Small intestine (tissue), 7 donors: ENCODE measurements at regions not wholly inside any gene's neighbourhood (a gene's known extent, or its start where the extent isn't known, plus 50 kb on each side); places are given as distances from the start of the nearest gene placed in this dataset.

Experiments used
- DNase-seq, 2 donors: peaks; one replicate each; pipeline versions ENCODE4 v3.0.0 to v3.0.0-alpha.2; 2013
- FAIRE-seq: peaks from 2 replicates; lab custom pipeline; 2012; peaks lifted over from hg19 to GRCh38; lab: Jason Lieb, UNC
- H3K27ac ChIP-seq, 3 donors: one replicate each; pipeline ENCODE4 v1.5.1; 2013; ENCODE audit warnings: low read length in 2 of 3, mild to moderate bottlenecking in 2 of 3, control low read depth in 1 of 3, inconsistent platforms in 1 of 3, low read depth in 1 of 3, moderate library complexity in 1 of 3
- H3K27me3 ChIP-seq, 3 donors: one replicate each; pipeline ENCODE4 v1.6.1; 2013; ENCODE audit warnings: low read length in 3 of 3, inconsistent platforms in 1 of 3; ENCODE audit not compliant: control insufficient read depth in 3 of 3, insufficient read depth in 3 of 3
- H3K36me3 ChIP-seq, 3 donors: one replicate each; pipeline ENCODE4 v1.6.1; 2013; ENCODE audit warnings: low read length in 3 of 3, inconsistent platforms in 1 of 3, low read depth in 1 of 3, mild to moderate bottlenecking in 1 of 3, moderate library complexity in 1 of 3; ENCODE audit not compliant: control insufficient read depth in 3 of 3, insufficient read depth in 2 of 3
- H3K4me1 ChIP-seq, 3 donors: one replicate each; pipeline ENCODE4 v1.6.1; 2013; ENCODE audit warnings: low read length in 2 of 3, inconsistent platforms in 1 of 3, low read depth in 1 of 3, mild to moderate bottlenecking in 1 of 3, moderate library complexity in 1 of 3; ENCODE audit not compliant: control insufficient read depth in 3 of 3, insufficient read depth in 2 of 3
- H3K4me3 ChIP-seq, 3 donors: one replicate each; pipeline ENCODE4 v1.5.1; 2013; ENCODE audit warnings: low read length in 3 of 3, control low read depth in 1 of 3, inconsistent platforms in 1 of 3, low read depth in 1 of 3, mild to moderate bottlenecking in 1 of 3, moderate library complexity in 1 of 3
- H3K9me3 ChIP-seq, 2 donors: one replicate each; pipeline ENCODE4 v1.6.1; 2013; ENCODE audit warnings: low read depth in 1 of 2, low read length in 1 of 2; ENCODE audit not compliant: control insufficient read depth in 2 of 2, insufficient read depth in 1 of 2
- WGBS, 3 donors: extraction: QIAGEN DNeasy Blood & Tissue Kit; methylation state at CpG; one replicate each; pipeline ENCODE4 v1.1.7; 2013; 5-methylcytosine and 5-hydroxymethylcytosine counted together
- donor health status: healthy with polysubstance abuse.
- donor health status: control.
- donor health status: control.
- donor health status: Bipolar disorder and iron deficiency.
- donor health status: healthy.

DNA sequence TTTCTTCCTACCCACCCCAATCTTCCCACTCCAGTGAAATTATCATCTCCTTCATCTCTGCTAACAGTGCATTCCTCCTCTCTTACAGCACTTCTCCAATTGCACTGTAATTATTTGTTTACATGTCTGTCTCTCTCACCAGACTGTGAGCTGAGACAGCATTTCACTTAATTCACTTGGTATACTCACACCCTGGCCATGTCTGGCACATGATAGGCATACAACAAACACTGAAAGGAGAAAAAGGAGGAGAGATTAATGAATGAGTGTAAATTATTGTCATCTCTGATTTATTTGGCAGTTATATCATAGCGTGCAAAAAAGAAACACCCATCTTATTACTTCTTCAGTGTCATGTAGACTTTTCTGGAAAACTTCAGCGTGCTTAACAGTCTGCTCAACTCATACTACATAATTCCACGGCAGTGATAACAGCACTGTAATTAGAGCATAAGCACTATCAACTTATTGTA, 452.3 kb downstream of the ADAMTS20 start:
- DNase-seq = no peak
- H3K9me3 ChIP-seq = no peaks in the 10 kb centered on the region
- no peak for FAIRE-seq
- no peaks in the 10 kb centered on the region for H3K4me1 ChIP-seq
- H3K36me3 ChIP-seq = no peaks in the 10 kb centered on the region
- WGBS, 3 donors = 20 to 47% (median 39%) methylated on average over 3 of the region's 3 CpGs
- H3K27ac ChIP-seq = no peak overlapping the region
- H3K27me3 ChIP-seq = no peaks in the 10 kb centered on the region
- no peak overlapping the region for H3K4me3 ChIP-seq

DNA sequence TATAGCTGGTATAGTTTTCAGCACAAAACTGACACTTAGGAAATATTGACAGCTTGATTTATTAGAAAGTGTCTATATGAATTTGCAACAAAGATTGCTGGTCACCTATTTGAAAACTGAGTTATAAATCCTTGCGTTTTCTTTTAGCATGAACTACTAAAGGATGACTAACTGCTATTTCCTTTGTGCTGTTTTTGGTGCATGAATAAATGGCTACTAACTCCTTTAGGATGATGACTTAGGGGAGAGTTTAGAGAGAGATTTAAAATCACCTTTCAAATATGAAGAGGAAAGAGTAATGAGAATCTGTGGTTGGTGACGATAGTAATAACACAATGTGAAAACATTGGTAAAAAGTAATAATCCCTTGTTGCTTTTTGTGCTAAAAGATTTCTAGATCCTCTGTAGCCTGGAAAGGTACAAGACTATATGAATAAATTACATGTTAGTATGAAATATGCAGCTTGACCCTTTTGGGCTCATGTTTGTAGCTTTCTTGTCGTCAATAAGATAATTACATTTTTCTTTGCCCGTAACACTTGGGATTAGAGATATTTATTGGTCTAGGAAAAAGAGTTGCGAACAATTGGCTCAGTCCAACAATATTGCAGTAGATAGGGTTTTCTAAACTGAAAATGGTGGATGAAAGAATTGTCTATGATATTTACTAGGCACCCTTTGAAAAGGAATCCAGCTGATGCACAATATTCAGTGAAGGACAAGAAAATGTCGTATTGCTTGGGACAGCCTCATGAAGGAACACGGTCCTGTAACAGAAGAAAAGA, 453.0 kb downstream of the ADAMTS20 start:
- Histone ChIP-seq H3K4me1 (no peaks in the 10 kb centered on the region), H3K36me3 (no peaks in the 10 kb centered on the region), H3K27ac (no peak overlapping the region), H3K4me3 (no peak overlapping the region), H3K9me3 (no peaks in the 10 kb centered on the region), H3K27me3 (no peaks in the 10 kb centered on the region)
- WGBS, 3 donors = 90% methylated on average over 7 of the region's 7 CpGs
- FAIRE-seq = no peak
- no peak for DNase-seq

DNA sequence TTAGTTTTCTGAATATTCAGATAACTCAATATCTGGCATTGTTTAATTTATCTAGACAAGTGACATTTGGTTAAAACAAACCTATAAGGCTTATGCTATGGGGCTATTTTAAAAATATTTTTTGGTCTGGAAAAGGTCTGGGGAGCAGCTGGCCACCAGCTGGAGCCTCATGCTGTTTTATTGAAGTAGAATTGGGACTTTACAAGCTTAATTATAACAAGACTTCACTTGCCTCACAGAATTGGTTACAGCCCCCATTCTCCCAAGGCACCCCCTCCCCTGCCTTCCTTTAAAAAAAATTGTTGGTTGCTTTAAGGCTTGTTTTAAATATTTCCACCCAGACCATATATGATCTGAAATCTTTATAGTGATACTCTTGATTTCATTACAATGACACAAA, 453.9 kb downstream of the ADAMTS20 start:
- no peak for FAIRE-seq
- no peak overlapping the region for H3K4me3 ChIP-seq
- no peaks in the 10 kb centered on the region for H3K36me3 ChIP-seq
- no peaks in the 10 kb centered on the region for H3K9me3 ChIP-seq
- no peak for DNase-seq
- no peaks in the 10 kb centered on the region for H3K4me1 ChIP-seq
- H3K27me3 ChIP-seq = no peaks in the 10 kb centered on the region
- no peak overlapping the region for H3K27ac ChIP-seq

DNA sequence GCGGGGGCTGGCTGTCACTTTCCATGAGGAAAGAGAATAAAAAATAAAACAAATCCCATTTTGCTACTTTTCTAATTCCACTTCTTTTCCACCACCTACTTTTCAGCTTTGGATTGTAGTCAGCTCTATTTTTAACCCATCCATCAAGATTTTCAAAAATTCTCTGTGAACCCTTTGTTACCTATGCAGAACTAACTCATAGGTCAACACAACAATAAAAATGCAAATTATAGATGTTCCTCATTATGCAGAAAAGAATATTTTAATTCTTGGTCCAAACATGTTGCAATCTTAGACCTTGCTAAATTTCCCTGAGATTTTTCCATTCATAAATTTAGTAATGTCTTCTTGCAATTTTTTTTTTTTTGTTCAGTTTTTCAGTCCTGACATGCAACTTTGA, 454.5 kb downstream of the ADAMTS20 start:
- Histone ChIP-seq H3K4me3 (no peak overlapping the region), H3K27me3 (no peaks in the 10 kb centered on the region), H3K27ac (no peak overlapping the region), H3K4me1 (no peaks in the 10 kb centered on the region), H3K9me3 (no peaks in the 10 kb centered on the region), H3K36me3 (no peaks in the 10 kb centered on the region)
- no peak for DNase-seq
- FAIRE-seq = no peak
- 86 to 100% (median 92%) methylated on average over 1 of the region's 1 CpG for WGBS, 3 donors

DNA sequence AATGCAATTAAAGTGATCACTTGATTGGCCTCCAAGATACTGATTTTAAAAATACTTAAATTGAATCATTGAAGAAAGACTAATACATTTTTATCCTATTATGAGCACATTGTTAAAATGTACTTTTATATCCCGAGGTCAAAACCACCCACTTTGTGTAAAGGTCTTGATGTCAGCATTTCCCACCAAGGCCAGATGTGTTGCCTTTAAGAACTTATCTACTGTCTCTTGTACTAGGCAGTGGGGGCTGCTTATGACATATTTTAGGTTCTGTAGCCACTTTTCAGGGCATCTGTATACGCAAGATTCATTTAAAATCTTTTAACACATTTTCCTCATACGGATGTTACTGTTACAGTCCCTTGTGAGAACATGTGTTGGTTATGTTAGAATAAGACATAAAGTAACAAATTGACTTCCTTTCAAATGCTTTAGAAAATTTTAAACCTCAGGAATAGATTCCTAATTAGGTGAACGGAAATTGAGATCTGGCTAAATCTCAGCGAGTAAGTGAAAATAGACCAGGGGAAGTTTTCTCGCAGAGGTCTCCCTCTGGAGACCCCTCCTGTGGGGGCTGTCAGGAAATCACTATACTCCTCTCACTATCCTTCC, 456.2 kb downstream of the ADAMTS20 start:
- no peaks in the 10 kb centered on the region for H3K9me3 ChIP-seq
- no peaks in the 10 kb centered on the region for H3K36me3 ChIP-seq
- DNase-seq = no peak
- H3K4me1 ChIP-seq = no peaks in the 10 kb centered on the region
- no peaks in the 10 kb centered on the region for H3K27me3 ChIP-seq
- FAIRE-seq = no peak
- 78 to 91% (median 88%) methylated on average over 6 of the region's 6 CpGs for WGBS, 3 donors
- no peak overlapping the region for H3K27ac ChIP-seq
- no peak overlapping the region for H3K4me3 ChIP-seq

DNA sequence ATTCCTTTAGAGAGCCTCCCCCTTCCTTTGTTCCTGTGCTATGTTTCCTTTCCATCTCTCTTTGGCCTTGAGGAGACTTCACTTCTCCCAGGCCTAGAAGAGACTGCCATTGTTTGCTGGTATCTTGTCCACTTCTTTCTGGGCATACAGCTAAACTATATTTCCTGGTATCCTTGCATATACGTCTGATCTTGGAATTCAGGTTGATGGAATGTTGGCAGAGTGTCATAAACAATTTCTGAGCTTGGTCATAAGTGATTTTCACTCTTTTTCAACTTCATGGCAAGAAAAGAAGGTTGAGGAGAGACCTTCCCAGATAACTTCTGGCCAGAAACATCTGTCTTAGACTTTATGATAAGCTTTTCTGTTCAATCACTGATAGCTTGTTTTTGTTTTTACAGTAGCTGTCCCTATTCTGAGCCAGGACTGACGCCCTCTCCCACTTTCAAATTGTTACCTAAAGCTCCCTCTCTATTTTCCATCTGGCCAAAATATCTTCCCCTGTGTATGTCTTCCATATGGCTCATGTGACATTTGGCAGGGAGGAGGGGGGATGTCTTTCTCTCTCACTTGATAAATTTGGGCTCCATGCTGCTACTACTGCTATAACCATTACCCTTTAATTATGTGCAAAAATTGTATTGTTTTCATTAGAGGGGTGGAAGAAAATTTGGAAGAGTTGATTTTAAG, 457.0 kb downstream of the ADAMTS20 start:
- FAIRE-seq (no peak), DNase-seq (no peak)
- Histone ChIP-seq H3K27ac (no peak overlapping the region), H3K27me3 (no peaks in the 10 kb centered on the region), H3K4me3 (no peak overlapping the region), H3K9me3 (no peaks in the 10 kb centered on the region), H3K36me3 (no peaks in the 10 kb centered on the region), H3K4me1 (no peaks in the 10 kb centered on the region)
- 45 to 60% (median 48%) methylated on average over 2 of the region's 2 CpGs for WGBS, 3 donors

DNA sequence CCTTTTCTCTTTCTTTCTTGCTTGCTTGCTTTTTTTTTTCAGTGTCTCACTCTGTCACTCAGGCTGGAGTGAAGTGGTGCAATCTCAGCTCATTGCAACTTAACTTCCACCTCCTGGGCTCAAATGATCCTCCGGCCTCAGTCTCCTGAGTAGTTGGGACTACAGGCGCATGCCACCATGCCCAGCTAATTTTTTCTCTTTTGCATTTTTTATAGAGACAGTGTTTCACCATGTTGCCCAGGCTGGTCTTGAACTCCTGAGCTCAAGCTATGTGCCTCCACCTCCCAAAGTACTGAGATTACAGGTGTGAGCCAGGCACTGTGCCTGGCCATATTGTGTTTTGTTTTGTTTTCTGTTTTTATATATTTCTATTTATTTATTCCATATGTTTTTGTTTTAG, 461.0 kb downstream of the ADAMTS20 start:
- Histone ChIP-seq H3K36me3 (no peaks in the 10 kb centered on the region), H3K4me3 (no peak overlapping the region), H3K9me3 (no peaks in the 10 kb centered on the region), H3K27me3 (no peaks in the 10 kb centered on the region), H3K27ac (no peak overlapping the region), H3K4me1 (no peaks in the 10 kb centered on the region)
- FAIRE-seq (no peak), DNase-seq (no peak)
- 91 to 93% (median 92%) methylated on average over 2 of the region's 2 CpGs for WGBS, 3 donors

DNA sequence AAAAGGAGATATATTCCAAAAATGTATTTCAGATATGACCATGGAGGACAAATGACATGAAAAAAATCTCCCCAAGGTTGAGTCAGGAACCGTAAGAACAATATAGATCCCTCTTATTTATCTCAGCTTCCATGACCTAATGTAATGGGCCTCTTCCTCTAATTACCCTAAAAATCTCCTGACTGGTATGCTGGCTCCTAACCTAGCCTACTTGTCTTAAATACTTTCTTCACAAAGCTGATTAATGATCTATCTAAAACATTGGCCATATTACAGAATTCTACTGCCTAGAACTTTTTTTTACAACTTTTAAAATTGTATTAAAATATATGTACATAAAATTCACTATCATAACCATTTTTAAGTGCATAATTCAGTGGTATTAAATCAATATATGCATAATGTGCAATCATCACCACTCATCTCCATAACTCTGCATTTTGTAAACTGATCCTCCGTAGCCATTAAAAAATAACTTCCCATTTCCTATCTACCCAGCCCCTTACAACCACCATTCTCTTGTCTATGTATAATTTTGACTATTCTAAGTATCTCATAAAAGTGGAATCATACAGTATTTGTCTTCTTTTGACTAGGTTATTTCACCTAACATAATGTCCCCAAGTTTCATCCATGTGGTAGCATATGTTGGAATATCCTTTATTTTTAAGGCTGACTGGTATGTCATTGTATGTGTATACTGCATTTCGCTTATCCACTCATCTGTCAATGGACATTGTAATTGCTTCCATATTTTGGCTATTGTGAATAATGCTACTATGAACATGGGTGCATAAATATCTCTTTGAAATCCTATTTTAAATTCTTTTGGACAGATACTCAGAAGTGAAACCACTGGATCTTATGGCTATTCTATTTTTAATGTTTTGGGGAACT, 464.6 kb downstream of the ADAMTS20 start:
- no peak for FAIRE-seq
- 79 to 84% (median 80%) methylated on average over 3 of the region's 3 CpGs for WGBS, 3 donors

More for the DNA sequence above, 464.6 kb downstream of the ADAMTS20 start:
- no peak for DNase-seq
- Histone ChIP-seq H3K27me3 (no peaks in the 10 kb centered on the region), H3K4me1 (no peaks in the 10 kb centered on the region), H3K4me3 (no peak overlapping the region), H3K27ac (no peak overlapping the region), H3K9me3 (peaks cover 0 to 8% of the 10 kb centered on the region in 2 donors), H3K36me3 (no peaks in the 10 kb centered on the region)
